BJ (cell line): ENCODE measurements at regions not wholly inside any gene's neighbourhood (a gene's known extent, or its start where the extent isn't known, plus 50 kb on each side); places are given as distances from the start of the nearest gene placed in this dataset.

ENCODE experiments used
- CTCF ChIA-PET: fragments of 350-600 bp; formaldehyde crosslinking; extraction: SDS; loops from one replicate; lab custom pipeline; 2021; ENCODE audit warnings: antibody characterized with exemption, inconsistent platforms; lab: Yijun Ruan, JAX
- POLR2A ChIA-PET: fragments of 300-600 bp; sonication (Branson Sonifier 250); formaldehyde crosslinking; extraction: SDS; loops from one replicate; lab custom pipeline; 2021; ENCODE audit warnings: antibody characterized with exemption; lab: Charles Lee
- DNase-seq: peaks from one replicate; pipeline ENCODE4 v3.0.0-alpha.2; 2011; ENCODE audit warnings: low read depth
- H3K27me3 ChIP-seq: 2 replicates; pipeline ENCODE4 v1.6.0; 2011; ENCODE audit warnings: low read length; ENCODE audit not compliant: control insufficient read depth, insufficient read depth
- H3K36me3 ChIP-seq: 2 replicates; pipeline ENCODE4 v1.5.1; 2011; ENCODE audit warnings: low read length; ENCODE audit not compliant: control insufficient read depth, insufficient read depth
- H3K4me3 ChIP-seq: 2 replicates; pipeline ENCODE4 v1.5.1; 2011; ENCODE audit warnings: low read depth, mild to moderate bottlenecking, control low read depth, low read length
- TF ChIP-seq, protein P1 (sequence below): IDR thresholded peaks from 2 replicates; pipeline ENCODE4 v1.5.1; 2011; ENCODE audit warnings: low read depth, mild to moderate bottlenecking, control low read depth, inconsistent platforms, low read length, moderate library complexity; ENCODE audit not compliant: insufficient read depth

DNA sequence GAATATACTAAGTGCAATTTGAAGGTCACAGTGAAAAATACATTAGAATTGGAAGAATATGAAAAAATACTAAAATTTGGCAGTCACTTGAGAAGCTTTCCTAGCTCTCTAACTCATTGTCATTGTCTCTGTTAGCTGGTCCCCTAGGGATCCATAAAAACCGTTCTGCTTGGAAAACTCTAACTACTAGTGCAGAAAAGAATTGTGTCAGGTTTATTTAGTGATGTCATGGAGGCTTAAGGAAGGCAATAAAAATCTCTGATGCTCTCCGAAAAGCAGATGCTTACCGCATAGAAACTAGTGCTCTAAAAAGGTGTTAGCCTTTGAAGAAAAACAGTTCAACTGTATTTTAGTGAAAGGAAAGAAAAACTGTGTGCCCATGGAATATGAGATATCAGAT, 150.1 kb upstream of the DLGAP1 start:
- no peak for DNase-seq
- ChIA-PET CTCF (no interaction called here), POLR2A (no interaction called here)
- H3K36me3 ChIP-seq, result no peaks in the 10 kb centered on the region
- no peaks in the 10 kb centered on the region for H3K27me3 ChIP-seq
- H3K4me3 ChIP-seq, result no peak overlapping the region
- TF ChIP-seq, protein P1, sequence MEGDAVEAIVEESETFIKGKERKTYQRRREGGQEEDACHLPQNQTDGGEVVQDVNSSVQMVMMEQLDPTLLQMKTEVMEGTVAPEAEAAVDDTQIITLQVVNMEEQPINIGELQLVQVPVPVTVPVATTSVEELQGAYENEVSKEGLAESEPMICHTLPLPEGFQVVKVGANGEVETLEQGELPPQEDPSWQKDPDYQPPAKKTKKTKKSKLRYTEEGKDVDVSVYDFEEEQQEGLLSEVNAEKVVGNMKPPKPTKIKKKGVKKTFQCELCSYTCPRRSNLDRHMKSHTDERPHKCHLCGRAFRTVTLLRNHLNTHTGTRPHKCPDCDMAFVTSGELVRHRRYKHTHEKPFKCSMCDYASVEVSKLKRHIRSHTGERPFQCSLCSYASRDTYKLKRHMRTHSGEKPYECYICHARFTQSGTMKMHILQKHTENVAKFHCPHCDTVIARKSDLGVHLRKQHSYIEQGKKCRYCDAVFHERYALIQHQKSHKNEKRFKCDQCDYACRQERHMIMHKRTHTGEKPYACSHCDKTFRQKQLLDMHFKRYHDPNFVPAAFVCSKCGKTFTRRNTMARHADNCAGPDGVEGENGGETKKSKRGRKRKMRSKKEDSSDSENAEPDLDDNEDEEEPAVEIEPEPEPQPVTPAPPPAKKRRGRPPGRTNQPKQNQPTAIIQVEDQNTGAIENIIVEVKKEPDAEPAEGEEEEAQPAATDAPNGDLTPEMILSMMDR, result no peak

DNA sequence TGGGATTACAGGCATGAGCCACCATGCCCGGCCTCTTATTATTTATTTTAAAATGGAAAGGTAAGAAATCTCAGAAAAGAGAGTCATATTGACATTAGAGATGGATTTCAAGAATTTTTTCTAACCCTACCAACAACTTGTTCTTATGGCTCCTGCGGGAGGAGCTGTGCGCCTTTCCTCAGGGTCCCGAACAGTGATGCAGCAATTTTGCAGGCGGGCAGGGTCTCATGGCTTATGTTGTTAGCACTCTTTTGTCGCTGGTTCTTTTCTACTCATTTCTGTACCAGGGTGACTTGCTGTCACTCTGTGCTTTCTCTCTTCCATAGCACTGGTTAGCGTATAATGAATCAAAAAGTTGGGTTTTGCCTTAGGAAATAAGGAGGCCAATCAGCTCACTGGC, 148.8 kb upstream of the DLGAP1 start:
- H3K4me3 ChIP-seq, result no peak overlapping the region
- TF ChIP-seq, protein P1, result no peak
- POLR2A ChIA-PET, result no interaction called here
- H3K27me3 ChIP-seq, result no peaks in the 10 kb centered on the region
- DNase-seq, result no peak
- CTCF ChIA-PET, result no interaction called here
- no peaks in the 10 kb centered on the region for H3K36me3 ChIP-seq

DNA sequence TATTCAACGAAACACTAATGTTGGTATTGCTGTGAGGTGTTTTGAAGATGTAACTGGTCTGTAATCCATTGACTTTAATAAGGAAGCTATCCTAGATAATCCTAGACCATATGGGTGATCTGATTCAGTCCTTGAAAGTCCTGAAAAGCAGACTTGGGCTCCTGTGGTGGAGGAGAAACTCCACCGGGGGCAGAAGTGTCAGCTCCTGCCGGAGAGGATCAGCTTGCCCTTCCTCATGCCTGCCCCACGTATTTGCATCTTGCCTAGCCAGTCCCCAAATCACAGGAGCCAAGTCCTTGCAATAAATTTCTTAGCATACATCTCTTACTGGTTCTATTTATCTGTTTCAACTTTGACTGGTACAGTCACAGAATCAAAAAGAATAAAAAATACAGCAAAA, 144.2 kb upstream of the DLGAP1 start:
- ChIA-PET POLR2A (no interaction called here), CTCF (no interaction called here)
- TF ChIP-seq, protein P1, result no peak
- Histone ChIP-seq H3K36me3 (no peaks in the 10 kb centered on the region), H3K4me3 (no peak overlapping the region), H3K27me3 (no peaks in the 10 kb centered on the region)
- DNase-seq, result no peak

DNA sequence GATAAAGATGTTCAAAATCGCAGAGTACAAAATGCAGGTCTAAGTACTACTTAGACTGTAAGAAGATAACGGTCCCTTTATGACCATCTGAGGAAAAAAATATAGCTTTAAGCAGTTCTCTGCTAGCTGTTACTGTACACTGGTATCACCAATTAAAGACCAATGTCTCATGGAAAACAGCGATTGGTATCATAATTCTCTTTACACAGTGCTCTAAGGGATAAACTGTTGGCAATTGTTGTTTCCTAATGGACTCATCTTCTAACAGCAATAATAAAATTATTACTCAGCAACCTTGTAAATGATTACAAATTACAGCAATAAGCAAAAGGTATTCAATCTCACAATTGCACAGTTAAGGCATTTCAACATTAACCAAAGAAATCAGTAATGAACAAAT, 142.2 kb upstream of the DLGAP1 start:
- TF ChIP-seq, protein P1, result no peak
- no peaks in the 10 kb centered on the region for H3K36me3 ChIP-seq
- no peak for DNase-seq
- no peaks in the 10 kb centered on the region for H3K27me3 ChIP-seq
- ChIA-PET CTCF (no interaction called here), POLR2A (no interaction called here)
- H3K4me3 ChIP-seq, result no peak overlapping the region

DNA sequence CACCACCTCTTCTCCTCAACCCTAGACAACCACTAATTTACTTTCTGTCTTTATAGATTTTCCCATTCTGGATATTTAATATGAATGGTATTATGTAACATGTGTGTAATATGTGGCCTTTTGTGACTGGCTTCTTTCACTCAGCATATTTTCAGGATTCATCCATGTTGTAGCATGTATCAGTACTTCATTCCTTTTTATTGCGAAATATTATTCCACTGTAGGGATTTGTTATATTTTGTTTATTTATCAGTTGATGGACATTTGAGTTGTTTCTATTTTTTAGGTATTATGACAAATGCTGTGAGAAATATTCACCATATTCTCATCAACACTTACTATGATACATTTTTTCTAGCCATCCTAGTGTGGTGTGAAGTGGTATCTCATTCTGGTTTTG, 138.8 kb upstream of the DLGAP1 start:
- no peak overlapping the region for H3K4me3 ChIP-seq
- no peaks in the 10 kb centered on the region for H3K36me3 ChIP-seq
- no peaks in the 10 kb centered on the region for H3K27me3 ChIP-seq
- POLR2A ChIA-PET, result no interaction called here
- TF ChIP-seq, protein P1, result no peak
- DNase-seq, result no peak
- CTCF ChIA-PET, result no interaction called here

DNA sequence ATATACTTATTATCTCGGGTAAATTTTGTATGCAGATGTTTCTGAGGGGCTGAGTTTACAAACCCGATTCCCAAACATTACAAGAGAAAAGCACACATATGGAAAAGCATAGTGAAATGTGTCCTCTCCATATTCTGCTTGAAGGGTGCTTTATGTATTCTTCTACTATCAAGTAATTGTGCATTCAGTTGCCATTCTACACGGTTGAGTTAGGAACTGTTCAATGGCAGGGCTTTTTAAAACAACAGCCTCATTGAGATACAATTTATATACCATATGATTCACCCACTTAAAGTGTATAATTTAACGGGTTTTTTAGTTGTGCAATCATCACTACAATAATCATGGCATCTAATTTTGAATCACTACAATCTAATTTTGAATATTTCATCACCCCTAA, 138.4 kb upstream of the DLGAP1 start:
- no peaks in the 10 kb centered on the region for H3K27me3 ChIP-seq
- no peak for DNase-seq
- ChIA-PET POLR2A (no interaction called here), CTCF (no interaction called here)
- H3K36me3 ChIP-seq, result no peaks in the 10 kb centered on the region
- H3K4me3 ChIP-seq, result no peak overlapping the region
- TF ChIP-seq, protein P1, result no peak
